NCI-H2107 (cell line): ENCODE measurements at regions not wholly inside any gene's neighbourhood (a gene's known extent, or its start where the extent isn't known, plus 50 kb on each side); places are given as distances from the start of the nearest gene placed in this dataset.
A peak's percentile ranks its signal among the peaks of the same experiment; 100 is the strongest.
"Not testable (repeated sequence)": the region's sequence is repeated elsewhere in the genome, so short reads cannot be mapped to it uniquely, and the experiment has no call there.

ENCODE experiments used
- DNase-seq: peaks from one replicate; lab custom pipeline; 2025; lab: John Stamatoyannopoulos, UW

DNA sequence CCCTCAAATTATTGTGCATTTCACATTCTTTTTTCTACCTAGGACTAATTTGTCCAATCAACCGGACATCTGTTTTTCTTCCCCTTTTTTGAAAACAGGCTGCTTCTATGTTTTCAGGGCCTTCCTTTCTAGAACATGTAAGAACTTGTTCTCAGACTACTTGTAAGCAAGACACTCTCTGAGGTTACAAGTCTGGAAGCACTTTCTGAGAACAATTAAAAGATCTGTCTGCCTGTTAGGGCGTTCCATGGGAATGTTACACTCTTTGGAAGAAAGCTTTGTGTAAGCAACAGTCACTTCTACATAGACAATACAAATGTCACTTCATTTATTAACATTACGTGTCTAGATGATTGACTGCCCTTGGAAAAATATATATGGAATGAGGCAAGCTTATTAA is 50.9 kb upstream of the HSPB3 start:
- no peak for DNase-seq

DNA sequence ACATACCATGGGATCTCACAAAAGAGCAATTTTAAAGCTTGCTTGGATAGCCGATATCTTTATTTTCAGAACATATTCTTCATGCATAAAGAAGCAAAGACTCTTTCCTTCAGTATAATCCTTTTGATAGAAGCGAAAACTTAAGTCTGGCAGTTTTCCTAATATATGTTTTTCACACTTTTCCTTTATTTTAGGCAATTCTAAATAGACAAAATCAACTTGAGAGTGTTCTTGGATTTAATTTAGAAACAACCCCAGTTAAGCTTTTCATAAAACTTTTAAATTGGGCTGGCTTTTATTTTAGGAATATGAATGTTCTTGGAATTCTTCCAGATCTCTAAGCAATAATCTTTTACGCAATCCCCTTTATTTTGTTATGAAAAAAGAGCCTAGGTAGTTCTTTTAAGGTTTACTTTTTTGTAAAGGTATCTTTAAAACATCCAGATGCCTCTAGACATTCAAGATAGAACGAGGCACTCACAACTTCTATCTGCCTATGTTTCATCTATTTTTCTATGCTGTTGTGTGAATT is 51.5 kb upstream of the HSPB3 start:
- DNase-seq = no peak

DNA sequence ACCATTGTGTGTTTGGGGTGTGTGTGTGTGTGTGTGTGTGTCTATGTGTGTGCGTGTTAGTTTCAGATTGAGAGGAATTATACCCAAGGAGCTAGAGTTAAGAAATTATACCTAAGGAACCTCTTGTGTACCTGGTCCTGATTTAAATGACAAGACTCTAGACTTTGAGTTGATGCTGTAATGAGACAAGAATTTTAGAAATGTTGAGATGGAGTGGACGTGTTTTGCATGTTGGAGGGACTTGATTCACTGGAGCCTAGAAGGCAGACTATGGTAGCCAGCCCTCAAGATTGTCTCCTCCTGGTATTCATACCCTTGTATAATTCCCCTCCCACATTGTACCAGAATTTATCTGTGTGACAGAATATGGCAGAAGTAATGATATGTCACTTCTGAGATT is 52.4 kb upstream of the HSPB3 start:
- DNase-seq = no peak

DNA sequence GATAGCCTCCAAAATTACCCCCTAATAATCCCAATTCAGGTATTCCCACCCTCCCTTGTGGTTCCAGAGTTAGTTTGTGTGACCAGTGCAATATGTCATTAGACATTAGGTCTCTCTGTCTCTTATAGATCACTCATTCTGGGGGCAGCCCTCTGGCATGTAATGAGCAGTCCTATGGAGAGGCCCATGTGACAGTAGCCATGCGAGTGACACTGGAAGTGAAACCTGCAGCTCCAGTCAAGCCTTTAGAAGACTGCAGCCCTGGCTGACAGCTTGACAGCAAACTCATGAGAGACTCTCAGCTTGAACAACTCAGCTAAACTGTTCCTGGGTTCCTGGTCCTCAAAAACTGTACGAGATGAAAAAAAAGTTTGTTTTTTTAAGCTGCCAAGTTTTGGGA is 54.0 kb upstream of the HSPB3 start:
- no peak for DNase-seq

DNA sequence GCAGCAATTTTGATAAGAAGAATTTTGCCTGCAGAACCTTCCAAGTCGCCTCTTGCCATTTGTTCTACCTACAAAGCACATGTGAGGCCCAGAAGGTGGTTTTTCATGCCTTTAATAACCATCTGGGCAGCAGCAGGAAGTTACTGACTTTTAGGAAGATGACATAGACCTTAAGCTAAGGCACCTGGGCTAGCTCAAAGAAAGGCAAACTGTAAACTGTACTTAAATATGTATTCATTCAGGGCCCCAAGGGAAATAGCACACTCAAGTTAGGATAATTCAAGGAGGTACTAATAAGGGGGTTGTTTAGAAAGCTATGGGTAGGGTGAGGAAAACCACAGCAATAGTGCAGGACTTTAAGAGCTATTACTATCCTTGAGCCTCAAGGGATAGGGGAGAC is 57.3 kb upstream of the HSPB3 start:
- no peak for DNase-seq

DNA sequence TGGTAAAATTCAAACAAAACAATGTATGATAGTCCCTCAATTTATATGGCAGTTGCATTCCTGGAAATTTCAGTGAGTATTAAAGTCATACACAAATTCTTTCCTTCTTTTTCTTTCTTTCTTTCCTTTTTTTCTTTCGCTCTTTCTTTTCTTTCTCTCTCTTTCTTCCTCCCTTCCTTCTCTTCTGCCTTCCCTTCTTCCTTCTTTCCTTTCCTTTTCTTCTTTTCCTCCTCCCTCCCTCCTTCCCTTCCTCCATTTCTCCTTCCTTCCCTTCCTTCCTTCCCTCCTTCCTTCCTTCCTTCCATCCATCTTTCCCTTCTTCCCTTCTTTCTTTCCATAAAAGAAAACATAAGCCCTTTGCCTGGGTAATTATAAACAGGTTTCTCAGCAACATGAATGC is 58.1 kb upstream of the HSPB3 start:
- DNase-seq = no peak

DNA sequence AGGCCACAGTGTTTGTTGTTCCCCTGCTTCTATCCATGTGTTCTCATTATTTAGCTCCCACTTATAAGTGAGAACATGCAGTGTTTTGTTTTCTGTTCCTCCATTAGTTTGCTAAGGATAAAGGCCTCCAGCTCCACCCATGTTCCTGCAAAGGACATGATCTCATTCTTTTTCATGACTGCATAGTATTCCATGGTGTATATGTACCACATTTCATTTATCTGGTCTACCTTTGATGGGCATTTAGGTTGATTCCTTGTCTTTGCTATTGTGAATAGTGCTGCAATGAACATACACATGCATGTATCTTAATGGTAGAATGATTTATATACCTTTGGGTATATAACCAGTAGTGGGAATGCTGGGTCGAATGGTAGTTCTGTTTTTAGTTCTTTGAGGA is 62.5 kb upstream of the HSPB3 start:
- not testable (repeated sequence) for DNase-seq

DNA sequence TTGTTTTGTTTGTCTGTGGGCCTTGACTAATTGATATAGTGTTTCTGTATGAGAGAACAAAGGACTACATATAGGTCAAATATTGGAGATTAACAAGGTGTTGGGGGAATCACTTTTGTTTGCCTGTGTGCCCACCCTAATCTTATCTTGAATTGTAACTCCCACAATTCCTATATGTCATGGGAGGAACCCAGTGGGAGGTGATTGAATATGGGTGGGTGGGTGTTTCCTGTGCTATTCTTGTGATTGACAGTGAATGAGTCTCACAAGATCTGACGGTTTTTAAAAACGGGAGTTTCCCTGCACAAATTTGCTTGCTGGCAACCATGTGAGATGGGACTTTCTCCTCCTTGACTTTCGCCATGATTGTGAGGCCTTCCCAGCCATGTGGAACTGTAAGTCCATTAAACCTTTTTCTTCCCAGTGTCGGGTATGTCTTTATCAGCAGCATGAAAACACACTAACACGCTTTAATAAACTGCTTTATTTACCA is 64.9 kb upstream of the HSPB3 start:
- no peak for DNase-seq

DNA sequence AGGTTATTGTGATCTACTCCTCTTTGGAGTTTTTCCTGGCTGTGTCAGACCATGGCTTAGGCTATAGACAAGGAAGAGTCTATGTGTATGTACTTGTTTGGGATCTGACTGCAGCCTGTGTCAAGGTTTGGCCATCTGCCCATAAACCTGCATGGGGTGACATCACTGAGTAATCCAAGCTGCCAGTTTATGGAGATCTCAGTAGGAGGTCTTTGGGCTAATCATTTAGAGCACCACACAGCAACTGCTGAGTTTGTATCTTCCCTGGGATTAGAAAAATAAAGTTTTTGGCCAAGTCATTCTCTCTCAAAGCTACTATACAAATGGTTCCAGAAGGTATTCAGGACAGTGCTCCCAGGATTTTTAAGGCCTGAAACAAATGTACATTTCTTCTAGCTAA is 65.5 kb upstream of the HSPB3 start:
- DNase-seq = peak; percentile 60

DNA sequence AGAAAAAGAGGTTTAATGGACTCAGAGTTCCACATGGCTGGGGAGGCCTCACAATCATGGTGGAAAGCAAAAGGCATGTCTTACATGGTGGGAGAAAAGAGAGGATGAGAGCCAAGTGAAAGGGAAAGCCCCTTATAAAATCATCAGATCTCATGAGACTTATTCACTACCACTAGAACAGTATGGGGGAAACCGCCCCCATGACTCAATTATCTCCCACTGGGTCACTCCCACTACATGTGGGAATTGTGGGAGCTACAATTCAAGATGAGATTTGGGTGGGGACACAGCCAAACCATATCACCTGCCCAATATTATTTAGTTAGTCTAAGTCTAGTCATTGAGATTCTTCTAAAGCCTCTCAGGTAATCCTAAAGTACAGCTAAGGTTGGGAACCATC is 66.1 kb upstream of the HSPB3 start:
- DNase-seq = not testable (repeated sequence)

DNA sequence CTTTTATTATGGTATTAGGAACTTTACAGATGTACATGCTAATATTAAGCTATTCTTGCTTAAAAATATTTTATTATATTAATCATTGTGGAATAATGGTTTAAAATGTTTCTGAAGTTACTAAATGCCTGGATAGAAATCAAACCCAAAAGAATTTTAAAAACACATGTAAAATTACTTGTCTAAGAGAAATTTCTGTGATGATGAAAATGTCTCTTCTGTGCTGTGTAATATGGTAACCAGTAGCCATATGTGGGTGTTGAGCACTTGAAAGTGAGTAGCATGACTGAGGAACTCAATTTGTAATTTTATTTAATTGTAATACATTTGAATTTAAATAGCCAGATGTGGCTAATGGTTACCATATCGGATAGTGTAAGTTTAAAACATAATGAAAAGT is 66.7 kb upstream of the HSPB3 start:
- no peak for DNase-seq

DNA sequence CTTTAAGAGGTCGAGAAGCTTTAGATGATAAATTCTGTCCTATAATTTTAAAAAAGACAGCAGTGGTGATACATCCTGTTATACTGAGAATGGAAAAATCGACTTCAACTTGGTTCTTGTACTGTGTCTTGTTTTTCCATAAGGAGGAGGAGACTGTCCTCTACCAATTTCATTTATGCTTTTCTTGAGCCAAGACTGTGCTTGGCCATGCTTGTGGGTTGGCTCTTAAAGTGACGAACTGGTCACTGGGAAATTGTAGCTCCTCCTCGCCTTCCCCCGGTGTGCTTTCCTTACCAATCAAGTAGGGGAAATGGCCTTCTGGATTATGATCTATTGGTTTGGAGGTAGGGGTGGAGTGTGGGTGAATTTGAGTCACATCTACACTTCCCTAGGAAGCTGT is 67.1 kb upstream of the HSPB3 start:
- no peak for DNase-seq

DNA sequence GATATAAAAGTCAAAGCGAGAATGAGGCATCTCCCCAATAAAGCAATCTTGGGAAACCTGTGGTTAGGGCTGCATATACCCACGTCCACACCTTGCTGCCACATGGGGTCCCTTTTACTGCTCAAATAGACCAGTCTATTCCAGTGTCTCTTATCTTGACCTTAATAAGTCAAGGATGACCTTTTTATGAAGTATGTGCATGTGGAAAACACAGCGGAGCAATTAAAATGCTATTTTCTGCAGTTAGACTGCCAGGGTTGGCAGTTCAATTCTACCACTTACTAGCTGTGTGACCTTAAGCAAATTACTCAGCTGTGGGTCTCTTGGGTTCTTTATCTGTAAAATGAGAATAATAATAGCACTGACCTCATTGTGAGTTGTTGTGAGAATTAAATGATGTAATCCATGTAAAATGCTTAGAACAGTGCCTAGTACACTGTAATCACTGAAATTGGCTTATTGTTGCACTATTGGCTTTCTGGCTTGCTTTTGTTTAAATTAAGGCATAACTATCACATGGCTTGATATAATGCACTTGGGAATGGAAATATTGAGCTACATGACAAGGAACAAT is 67.8 kb upstream of the HSPB3 start:
- DNase-seq = no peak

DNA sequence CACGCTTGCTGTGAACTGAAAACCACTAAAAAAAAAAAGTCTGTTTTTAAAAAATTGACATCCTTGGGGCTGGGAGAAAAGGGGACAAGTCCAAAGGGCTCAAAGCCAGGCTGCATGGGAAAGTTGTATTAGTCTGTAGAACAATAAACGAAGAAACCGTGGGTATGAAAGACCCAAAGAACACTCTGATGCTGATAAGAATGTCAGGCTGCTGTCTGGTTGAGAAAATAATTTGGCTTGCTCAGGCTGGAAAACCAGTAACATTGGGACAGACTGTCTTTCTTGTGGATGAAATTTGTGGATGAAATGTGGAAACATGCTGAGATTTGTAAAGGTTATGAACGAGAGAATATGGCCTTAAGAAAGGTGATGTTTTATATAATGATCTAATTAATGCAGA is 68.5 kb upstream of the HSPB3 start:
- DNase-seq = no peak

DNA sequence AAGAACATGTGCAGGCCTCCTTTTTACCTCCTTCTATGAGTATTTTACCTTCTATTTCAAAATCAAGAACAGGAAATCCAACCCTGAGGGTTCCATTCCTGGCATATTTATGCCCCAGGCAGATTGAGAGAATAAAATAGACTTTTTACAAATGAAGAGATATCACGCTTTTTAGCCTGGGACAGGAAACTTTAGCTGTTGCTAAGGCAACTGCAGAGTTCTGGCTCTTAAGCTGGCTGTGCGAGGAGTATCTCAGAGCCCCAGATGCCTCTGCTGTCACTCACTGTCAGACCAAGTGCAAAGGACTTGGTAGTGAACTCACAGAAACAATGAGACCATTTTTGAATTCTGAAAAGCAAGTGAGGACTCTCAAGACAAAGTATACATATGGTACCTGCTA is 69.5 kb upstream of the HSPB3 start:
- DNase-seq = no peak

DNA sequence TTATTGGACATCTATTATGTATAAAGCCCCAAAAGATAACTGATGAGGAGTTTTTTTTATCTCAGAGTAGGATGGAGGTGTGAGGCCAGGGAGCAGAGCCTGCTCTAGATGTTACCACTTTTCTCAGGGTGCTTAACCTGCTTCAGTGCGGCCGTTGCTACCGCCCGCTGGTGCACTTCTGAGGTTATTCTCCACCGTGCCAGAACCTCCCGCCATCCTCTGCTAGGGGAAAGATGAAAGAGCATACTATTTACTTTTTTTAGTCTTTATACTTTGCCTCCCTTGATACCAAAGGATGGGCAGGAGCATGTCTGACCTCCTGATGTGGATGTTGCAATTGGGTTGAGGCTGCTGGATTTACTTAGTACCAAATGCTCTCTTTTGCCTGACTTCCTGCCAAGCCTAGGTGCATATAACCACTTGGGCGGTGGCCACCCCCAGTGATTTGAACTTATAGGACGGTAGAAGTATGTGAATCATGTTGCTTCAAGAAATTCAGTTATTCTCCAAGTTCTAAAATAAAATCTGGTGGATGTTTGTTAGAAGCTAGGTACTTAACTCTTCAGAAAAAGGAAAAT is 71.1 kb upstream of the HSPB3 start:
- no peak for DNase-seq

DNA sequence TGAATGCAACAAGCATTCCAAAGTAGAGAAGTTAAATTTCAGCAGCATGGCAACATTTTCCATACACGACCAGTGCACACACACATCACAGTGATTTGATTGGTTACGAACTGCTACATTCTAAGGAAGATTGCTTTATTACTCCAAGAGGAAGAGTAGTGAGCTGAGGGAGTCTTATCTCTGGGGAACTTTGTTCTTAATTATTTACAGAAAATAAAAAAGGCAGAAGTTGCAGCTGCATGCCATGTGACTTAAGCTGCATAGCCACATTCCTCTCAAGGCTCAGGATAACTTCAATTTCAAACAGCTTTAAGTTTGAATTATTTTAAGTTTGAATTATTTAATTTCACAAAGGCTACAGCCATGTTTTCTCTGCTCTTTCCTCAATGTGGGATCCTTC is 71.6 kb upstream of the HSPB3 start:
- DNase-seq = no peak

DNA sequence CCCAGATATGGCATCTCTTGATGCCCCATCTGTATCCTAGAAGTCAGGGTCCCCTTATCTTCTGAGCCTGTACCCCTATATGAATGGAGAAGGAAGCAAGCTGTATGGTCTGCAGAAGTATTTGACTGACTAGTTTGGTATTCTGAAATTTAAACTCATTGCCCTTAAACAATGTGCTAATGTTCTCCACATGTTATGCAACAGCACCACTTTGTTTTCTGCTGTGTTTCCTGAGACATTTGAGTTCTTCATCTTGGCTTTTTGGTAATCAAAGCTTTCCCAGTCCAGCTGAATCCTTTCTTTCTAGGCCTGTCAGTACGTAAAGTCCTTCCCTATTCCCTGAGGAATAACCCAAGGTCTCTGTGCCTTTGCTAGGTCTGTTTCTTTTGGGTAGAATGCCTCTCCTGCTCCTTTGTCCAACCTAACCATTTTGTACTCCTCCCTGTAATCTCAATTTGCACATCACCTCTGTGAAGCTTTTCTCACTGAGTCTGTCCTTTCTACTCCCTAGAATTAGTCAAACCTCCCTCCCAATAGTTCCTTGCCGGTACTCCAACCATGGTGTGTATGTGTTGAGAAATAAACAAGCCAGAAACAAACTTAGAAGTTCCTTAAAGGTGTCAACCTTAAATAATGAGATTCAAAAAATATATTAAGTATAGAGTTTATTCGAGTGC is 72.1 kb upstream of the HSPB3 start:
- no peak for DNase-seq

DNA sequence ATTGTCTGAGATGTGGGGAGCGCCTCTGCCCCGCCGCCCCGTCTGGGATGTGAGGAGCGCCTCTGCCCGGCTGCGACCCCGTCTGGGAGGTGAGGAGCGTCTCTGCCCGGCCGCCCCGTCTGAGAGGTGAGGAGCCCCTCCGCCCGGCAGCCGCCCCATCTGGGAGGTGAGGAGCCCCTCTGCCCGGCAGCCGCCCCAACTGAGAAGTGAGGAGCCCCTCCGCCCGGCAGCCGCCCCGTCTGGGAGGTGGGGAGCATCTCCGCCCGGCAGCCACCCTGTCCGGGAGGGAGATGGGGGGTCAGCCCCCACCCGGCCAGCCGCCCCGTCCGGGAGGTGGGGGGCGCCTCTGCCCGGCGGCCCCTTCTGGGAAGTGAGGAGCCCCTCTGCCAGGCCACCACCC is 70.9 kb upstream of the ARL15 start:
- not testable (repeated sequence) for DNase-seq

DNA sequence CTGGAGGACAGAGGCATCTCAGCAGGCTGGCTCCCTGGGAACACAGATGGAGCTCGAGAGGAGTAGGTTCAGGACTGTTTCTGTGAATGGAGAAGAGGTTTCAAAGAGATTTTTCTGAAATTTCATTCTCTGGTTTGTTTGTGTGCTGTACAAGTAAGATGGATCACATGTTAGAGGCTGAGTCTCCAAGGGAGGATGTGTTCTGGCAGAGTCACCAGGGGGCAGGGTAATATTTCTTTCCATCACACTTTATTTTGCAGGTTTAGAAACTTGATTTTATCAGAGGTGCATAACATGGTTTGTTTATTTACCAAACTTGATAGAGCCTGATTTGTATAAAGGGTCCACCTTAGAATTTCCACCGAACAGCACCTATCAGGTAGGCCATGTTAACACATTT is 69.2 kb upstream of the ARL15 start:
- no peak for DNase-seq

DNA sequence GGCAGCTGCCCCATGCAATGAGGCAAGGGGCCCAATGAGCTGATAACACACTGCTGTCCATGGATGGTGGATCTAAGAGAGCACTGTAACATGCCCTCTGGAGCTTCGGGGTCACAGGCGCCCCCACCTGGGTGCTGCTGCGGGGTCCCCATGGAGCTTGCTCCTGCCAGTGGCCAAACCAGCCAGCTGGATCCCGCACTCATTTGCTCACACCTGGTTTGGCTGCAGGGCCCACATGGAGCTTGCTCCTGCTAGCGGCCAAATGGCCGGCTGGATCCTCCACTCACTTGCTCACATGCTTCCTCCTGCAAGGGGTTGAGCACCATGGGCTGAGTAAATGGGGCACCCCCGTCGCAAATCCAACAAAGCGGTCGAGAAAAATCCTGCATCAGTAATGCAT is 68.3 kb upstream of the ARL15 start:
- no peak for DNase-seq

DNA sequence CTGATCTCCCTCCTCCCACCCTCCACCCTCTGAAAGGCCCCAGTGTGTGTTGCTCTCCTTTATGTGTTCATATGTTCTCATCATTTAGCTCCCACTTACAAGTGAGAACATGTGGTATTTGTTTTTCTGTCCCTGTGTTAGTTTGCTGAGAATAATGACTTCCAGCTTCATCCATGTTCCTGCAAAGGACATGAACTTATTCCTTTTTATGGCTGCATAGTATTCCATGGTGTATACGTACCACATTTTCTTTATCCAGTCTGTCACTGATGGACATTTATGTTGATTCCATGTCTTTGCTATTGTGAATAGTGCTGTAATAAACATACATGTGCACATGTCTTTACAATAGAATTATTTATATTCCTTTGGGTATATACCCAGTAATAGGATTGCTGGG is 67.0 kb upstream of the ARL15 start:
- DNase-seq = not testable (repeated sequence)

DNA sequence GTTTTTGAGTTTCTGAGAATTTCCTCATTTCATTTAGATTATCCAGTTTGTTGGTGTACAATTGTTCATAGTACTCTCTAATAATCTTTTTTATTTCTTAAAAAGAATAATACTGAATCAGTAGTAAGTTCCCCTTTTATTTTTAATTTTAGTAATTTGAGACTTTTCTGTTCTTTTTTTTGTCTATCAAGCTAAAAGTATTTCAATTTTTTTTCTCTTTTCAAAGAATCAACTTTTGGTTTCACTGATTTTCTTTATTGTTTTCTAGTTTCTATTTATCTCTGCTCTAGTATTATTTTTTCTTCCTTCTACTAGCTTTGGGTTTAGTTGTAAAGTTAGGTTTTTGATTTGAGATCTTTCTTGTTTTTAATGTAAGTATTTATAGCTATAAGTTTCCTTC is 60.6 kb upstream of the ARL15 start:
- DNase-seq = no peak

DNA sequence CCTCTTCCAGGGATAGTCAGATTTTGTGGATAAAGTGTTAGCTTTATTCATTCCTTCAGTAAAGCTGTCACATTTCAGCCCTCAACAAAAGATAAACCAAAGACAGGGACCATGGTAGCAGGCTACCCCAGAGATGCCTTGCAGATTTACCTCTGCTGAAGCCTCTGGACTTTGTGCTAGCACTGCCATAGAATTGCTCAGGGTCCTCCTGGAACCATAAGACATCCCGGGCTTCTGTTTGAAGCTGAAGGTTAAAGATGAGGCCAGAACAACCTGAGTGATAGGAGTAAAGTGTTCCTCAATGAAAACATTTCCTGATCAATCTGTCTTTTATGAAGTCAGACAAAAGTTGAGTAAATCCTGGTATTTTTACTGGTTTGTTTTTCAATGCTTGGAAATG is 57.5 kb upstream of the ARL15 start:
- DNase-seq = no peak
